ENCODE measurements at regions not wholly inside any gene's neighbourhood (a gene's known extent, or its start where the extent isn't known, plus 50 kb on each side); places are given as distances from the start of the nearest gene placed in this dataset.

GRCh38 chr4:115356176-115356575 lies 242.8 kb upstream of the NDST4 start:
- no peak for DNase-seq
- H3K27ac ChIP-seq = no peak overlapping the region
- no peaks in the 10 kb centered on the region for H3K4me1 ChIP-seq
- intact Hi-C loops (cut with DNase I) = no loop called here
- no peak for ATAC-seq
- no peaks in the 10 kb centered on the region for H3K9me3 ChIP-seq
- no peak overlapping the region for H3K4me3 ChIP-seq
- WGBS, 2 donors = 78 to 79% methylated on average over 5 of the region's 5 CpGs
- no peaks in the 10 kb centered on the region for H3K27me3 ChIP-seq
- no peaks in the 10 kb centered on the region for H3K36me3 ChIP-seq (replicated peaks in 1 of 2; ENCODE audit: insufficient read depth in 1 of 2, low read depth in 2 of 2)
- TF ChIP-seq POLR2A (IDR thresholded peaks at IDR 0.05) (no peak), CTCF (IDR thresholded peaks at IDR 0.05) (no peak)

GRCh38 chr4:115355329-115355728 lies 241.9 kb upstream of the NDST4 start:
- Histone ChIP-seq H3K4me1 (no peaks in the 10 kb centered on the region), H3K27ac (no peak overlapping the region), H3K4me3 (no peak overlapping the region), H3K9me3 (no peaks in the 10 kb centered on the region), H3K27me3 (no peaks in the 10 kb centered on the region), H3K36me3 (replicated peaks in 1 of 2; ENCODE audit: insufficient read depth in 1 of 2, low read depth in 2 of 2) (no peaks in the 10 kb centered on the region)
- ATAC-seq (no peak), DNase-seq (peak in 1 of 4 donors; percentile 8)
- 67 to 90% methylated on average over 2 to 3 of the region's 3 CpGs for WGBS, 2 donors
- intact Hi-C loops (cut with DNase I) = no loop called here
- no peak for TF ChIP-seq POLR2A (IDR thresholded peaks at IDR 0.05)
- TF ChIP-seq CTCF (IDR thresholded peaks at IDR 0.05) = no peak

- no peak overlapping the region for H3K4me3 ChIP-seq
- DNase-seq (no peak), ATAC-seq (no peak)
- H3K36me3 ChIP-seq (replicated peaks in 1 of 2; ENCODE audit: insufficient read depth in 1 of 2, low read depth in 2 of 2) = no peaks in the 10 kb centered on the region
- TF ChIP-seq POLR2A (IDR thresholded peaks at IDR 0.05) = no peak
- TF ChIP-seq CTCF (IDR thresholded peaks at IDR 0.05) = no peak
- 81 to 87% methylated on average over 1 of the region's 1 CpG for WGBS, 2 donors
- no peaks in the 10 kb centered on the region for H3K4me1 ChIP-seq
- no peaks in the 10 kb centered on the region for H3K9me3 ChIP-seq
- H3K27me3 ChIP-seq = no peaks in the 10 kb centered on the region
- H3K27ac ChIP-seq = no peak overlapping the region
- intact Hi-C loops (cut with DNase I) = no loop called here
These were observed 239.9 kb upstream of the NDST4 start for GRCh38 chr4:115353370-115353769.

- no peak for ATAC-seq
- intact Hi-C loops (cut with DNase I) = no loop called here
- TF ChIP-seq POLR2A (IDR thresholded peaks at IDR 0.05) (no peak), CTCF (IDR thresholded peaks at IDR 0.05) (no peak)
These were observed 229.8 kb upstream of the NDST4 start for GRCh38 chr4:115343171-115343570.

GRCh38 chr4:115334736-115335411 lies 221.5 kb upstream of the NDST4 start:
- ATAC-seq = no peak
- Histone ChIP-seq H3K4me3 (no peak overlapping the region), H3K27ac (no peak overlapping the region), H3K4me1 (no peaks in the 10 kb centered on the region), H3K27me3 (no peaks in the 10 kb centered on the region), H3K36me3 (replicated peaks in 1 of 2; ENCODE audit: insufficient read depth in 1 of 2, low read depth in 2 of 2) (no peaks in the 10 kb centered on the region), H3K9me3 (no peaks in the 10 kb centered on the region)
- WGBS, 2 donors = 68 to 78% methylated on average over 4 of the region's 4 CpGs
- DNase-seq = no peak
- intact Hi-C loops (cut with DNase I) = no loop called here
- TF ChIP-seq POLR2A (IDR thresholded peaks at IDR 0.05) = no peak
- TF ChIP-seq CTCF (IDR thresholded peaks at IDR 0.05) = no peak

More at GRCh38 chr4:115343171-115343570, 229.8 kb upstream of the NDST4 start:
- Histone ChIP-seq H3K36me3 (replicated peaks in 1 of 2; ENCODE audit: insufficient read depth in 1 of 2, low read depth in 2 of 2) (no peaks in the 10 kb centered on the region), H3K27ac (no peak overlapping the region), H3K4me3 (no peak overlapping the region), H3K9me3 (no peaks in the 10 kb centered on the region), H3K4me1 (no peaks in the 10 kb centered on the region), H3K27me3 (no peaks in the 10 kb centered on the region)
- no peak for DNase-seq
